ENCODE measurements at regions not wholly inside any gene's neighbourhood (a gene's known extent, or its start where the extent isn't known, plus 50 kb on each side); places are given as distances from the start of the nearest gene placed in this dataset.

DNA sequence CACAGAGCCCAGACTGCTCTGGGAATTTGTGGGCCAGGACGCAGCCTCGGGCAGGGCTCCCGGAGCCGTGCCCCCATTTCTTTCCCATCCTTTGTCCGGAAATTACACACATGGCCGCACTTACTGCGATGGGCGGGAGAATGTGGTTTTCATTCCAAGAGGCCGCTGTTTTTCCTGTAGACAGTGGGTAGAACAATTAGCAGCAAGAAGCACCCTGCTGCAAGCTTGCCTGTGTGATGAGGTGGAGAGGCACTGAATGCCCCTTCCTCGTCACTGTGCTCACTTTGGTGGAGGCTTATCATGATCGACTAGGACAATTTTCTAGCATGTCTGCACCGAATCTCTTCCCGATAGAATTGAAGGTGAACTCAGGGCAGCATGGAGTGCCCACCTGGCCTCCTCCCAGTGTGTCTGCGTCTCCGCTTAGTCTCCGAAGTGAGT is 102.8 kb downstream of the DACT2 start:
- H3K27ac ChIP-seq (ENCODE audit: insufficient read depth, low read length) = no peak overlapping the region
- H2BK20ac ChIP-seq (ENCODE audit: low read depth, low read length) = no peak overlapping the region
- no peak overlapping the region for H4K91ac ChIP-seq (ENCODE audit: insufficient read depth, low read depth, low read length)
- TF ChIP-seq, protein P1, sequence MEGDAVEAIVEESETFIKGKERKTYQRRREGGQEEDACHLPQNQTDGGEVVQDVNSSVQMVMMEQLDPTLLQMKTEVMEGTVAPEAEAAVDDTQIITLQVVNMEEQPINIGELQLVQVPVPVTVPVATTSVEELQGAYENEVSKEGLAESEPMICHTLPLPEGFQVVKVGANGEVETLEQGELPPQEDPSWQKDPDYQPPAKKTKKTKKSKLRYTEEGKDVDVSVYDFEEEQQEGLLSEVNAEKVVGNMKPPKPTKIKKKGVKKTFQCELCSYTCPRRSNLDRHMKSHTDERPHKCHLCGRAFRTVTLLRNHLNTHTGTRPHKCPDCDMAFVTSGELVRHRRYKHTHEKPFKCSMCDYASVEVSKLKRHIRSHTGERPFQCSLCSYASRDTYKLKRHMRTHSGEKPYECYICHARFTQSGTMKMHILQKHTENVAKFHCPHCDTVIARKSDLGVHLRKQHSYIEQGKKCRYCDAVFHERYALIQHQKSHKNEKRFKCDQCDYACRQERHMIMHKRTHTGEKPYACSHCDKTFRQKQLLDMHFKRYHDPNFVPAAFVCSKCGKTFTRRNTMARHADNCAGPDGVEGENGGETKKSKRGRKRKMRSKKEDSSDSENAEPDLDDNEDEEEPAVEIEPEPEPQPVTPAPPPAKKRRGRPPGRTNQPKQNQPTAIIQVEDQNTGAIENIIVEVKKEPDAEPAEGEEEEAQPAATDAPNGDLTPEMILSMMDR (conservative IDR thresholded peaks at IDR 0.05; ENCODE audit: low read depth, low read length) = no peak
- no peak for TF ChIP-seq MXI1 (IDR thresholded peaks at IDR 0.05; ENCODE audit: borderline replicate concordance, low read depth, low read length)
- no peak for TF ChIP-seq MAZ (IDR thresholded peaks at IDR 0.05; ENCODE audit: borderline replicate concordance, low read depth, low read length)
- TF ChIP-seq RAD21 (IDR thresholded peaks at IDR 0.05; ENCODE audit: low read length) = no peak
- TF ChIP-seq RFX5 (IDR thresholded peaks at IDR 0.05; ENCODE audit: low read depth, low read length) = no peak
- no peak for TF ChIP-seq POLR2A (IDR thresholded peaks at IDR 0.05; ENCODE audit: low read depth, low read length)
- TF ChIP-seq CHD1 (IDR thresholded peaks at IDR 0.05; ENCODE audit: low read depth, low read length) = no peak
- no peak for TF ChIP-seq RCOR1 (IDR thresholded peaks at IDR 0.05; ENCODE audit: insufficient replicate concordance, low read length)
- no peak for TF ChIP-seq MAFK (IDR thresholded peaks at IDR 0.05; ENCODE audit: low read depth, low read length)
- no peak for TF ChIP-seq BHLHE40 (IDR thresholded peaks at IDR 0.05; ENCODE audit: low read depth, low read length)
- TF ChIP-seq NFE2L2 (IDR thresholded peaks at IDR 0.05; ENCODE audit: low read depth, low read length) = no peak
- no peak for TF ChIP-seq CEBPB (IDR thresholded peaks at IDR 0.05; ENCODE audit: low read depth, low read length)
- TF ChIP-seq SMC3 (IDR thresholded peaks at IDR 0.05; ENCODE audit: low read depth, low read length) = no peak
- TF ChIP-seq, protein P2, sequence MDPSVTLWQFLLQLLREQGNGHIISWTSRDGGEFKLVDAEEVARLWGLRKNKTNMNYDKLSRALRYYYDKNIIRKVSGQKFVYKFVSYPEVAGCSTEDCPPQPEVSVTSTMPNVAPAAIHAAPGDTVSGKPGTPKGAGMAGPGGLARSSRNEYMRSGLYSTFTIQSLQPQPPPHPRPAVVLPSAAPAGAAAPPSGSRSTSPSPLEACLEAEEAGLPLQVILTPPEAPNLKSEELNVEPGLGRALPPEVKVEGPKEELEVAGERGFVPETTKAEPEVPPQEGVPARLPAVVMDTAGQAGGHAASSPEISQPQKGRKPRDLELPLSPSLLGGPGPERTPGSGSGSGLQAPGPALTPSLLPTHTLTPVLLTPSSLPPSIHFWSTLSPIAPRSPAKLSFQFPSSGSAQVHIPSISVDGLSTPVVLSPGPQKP (IDR thresholded peaks at IDR 0.05; ENCODE audit: borderline replicate concordance, low read depth, low read length) = no peak
- TF ChIP-seq, protein P3, sequence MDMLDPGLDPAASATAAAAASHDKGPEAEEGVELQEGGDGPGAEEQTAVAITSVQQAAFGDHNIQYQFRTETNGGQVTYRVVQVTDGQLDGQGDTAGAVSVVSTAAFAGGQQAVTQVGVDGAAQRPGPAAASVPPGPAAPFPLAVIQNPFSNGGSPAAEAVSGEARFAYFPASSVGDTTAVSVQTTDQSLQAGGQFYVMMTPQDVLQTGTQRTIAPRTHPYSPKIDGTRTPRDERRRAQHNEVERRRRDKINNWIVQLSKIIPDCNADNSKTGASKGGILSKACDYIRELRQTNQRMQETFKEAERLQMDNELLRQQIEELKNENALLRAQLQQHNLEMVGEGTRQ (IDR thresholded peaks at IDR 0.05; ENCODE audit: low read depth, low read length) = no peak
- no peak for TF ChIP-seq FOS (IDR thresholded peaks at IDR 0.05; ENCODE audit: low read depth, low read length)
- intact Hi-C loops (cut with micrococcal nuclease) (no loop called here), in situ Hi-C loops (cut with MboI; ENCODE audit: low sequenced_read_pairs) (no loop called here), dilution Hi-C loops (cut with HindIII; ENCODE audit: low sequenced_read_pairs, unreplicated experiment) (no loop called here)
- no peak overlapping the region for H3K4me3 ChIP-seq (ENCODE audit: insufficient read depth, low read depth, low read length)
- BruUV-seq (replicated peaks) = no TSS peak
- H2BK5ac ChIP-seq (ENCODE audit: low read depth, low read length, poor library complexity, severe bottlenecking) = no peak overlapping the region
- no peak overlapping the region for H2AK9ac ChIP-seq (replicated peaks; ENCODE audit: low read depth, low read length, poor library complexity)
- H3K4me2 ChIP-seq (ENCODE audit: low read depth, low read length) = no peak overlapping the region
- H3K36me3 ChIP-seq (ENCODE audit: control insufficient read depth, insufficient read depth, low read length) = no peaks in the 10 kb centered on the region
- POLR2A ChIA-PET (ENCODE audit: unreplicated experiment) = no interaction called here
- H3K23ac ChIP-seq (ENCODE audit: low read depth, low read length) = no peak overlapping the region
- H4K8ac ChIP-seq (ENCODE audit: low read depth in 2 of 2, low read length in 2 of 2) = no peak overlapping the region
- H2BK15ac ChIP-seq (ENCODE audit: low read depth, low read length) = no peak overlapping the region
- no peak overlapping the region for H2AFZ ChIP-seq (replicated peaks; ENCODE audit: low read length, poor library complexity)
- H3K18ac ChIP-seq (ENCODE audit: low read depth, low read length) = no peak overlapping the region
- H3K9ac ChIP-seq (ENCODE audit: low read depth, low read length) = no peak overlapping the region
- no peak for ATAC-seq (ENCODE audit: low read depth)
- no peaks in the 10 kb centered on the region for H3K27me3 ChIP-seq (ENCODE audit: control insufficient read depth, insufficient read depth, low read length)
- no peaks in the 10 kb centered on the region for H3K9me1 ChIP-seq (ENCODE audit: insufficient read depth, low read length)
- no peak for DNase-seq
- no peak overlapping the region for H3K56ac ChIP-seq (ENCODE audit: extremely low read depth, insufficient read depth, low read length)
- no peaks in the 10 kb centered on the region for H3K4me1 ChIP-seq (ENCODE audit: control insufficient read depth, insufficient read depth, low read length)
- no peak overlapping the region for H4K5ac ChIP-seq (ENCODE audit: low read depth, low read length)
- H3K79me1 ChIP-seq (ENCODE audit: low read depth in 1 of 2, low read length in 2 of 2) = no peaks in the 10 kb centered on the region
- H3K4ac ChIP-seq (ENCODE audit: low read depth, low read length) = no peak overlapping the region
- H3K9me3 ChIP-seq (ENCODE audit: control insufficient read depth, insufficient read depth, low read length) = peaks cover 33% of the 10 kb centered on the region
- WGBS, 2 experiments (ENCODE audit: extremely low coverage in 2 of 2, insufficient read length in 1 of 2) = 90% methylated on average over 2 of the region's 16 CpGs; no CpG with 5 or more reads in 1 of the 2 experiments
- H2AK5ac ChIP-seq (ENCODE audit: low read depth, low read length) = no peak overlapping the region
- no peak overlapping the region for H2BK120ac ChIP-seq (ENCODE audit: low read depth, low read length)
- H3K14ac ChIP-seq (replicated peaks; ENCODE audit: low read depth, low read length) = no peak overlapping the region
- CTCF ChIA-PET = no interaction called here
- no peaks in the 10 kb centered on the region for H4K20me1 ChIP-seq (ENCODE audit: insufficient read depth, low read length)

All from IMR-90 (cell line).